ENCODE measurements at regions not wholly inside any gene's neighbourhood (a gene's known extent, or its start where the extent isn't known, plus 50 kb on each side); places are given as distances from the start of the nearest gene placed in this dataset.

GRCh38 chr13:31441800-31442510 is 242.2 kb downstream of the B3GLCT start:
- no peak for DNase-seq (ENCODE audit: low read depth)

DNA sequence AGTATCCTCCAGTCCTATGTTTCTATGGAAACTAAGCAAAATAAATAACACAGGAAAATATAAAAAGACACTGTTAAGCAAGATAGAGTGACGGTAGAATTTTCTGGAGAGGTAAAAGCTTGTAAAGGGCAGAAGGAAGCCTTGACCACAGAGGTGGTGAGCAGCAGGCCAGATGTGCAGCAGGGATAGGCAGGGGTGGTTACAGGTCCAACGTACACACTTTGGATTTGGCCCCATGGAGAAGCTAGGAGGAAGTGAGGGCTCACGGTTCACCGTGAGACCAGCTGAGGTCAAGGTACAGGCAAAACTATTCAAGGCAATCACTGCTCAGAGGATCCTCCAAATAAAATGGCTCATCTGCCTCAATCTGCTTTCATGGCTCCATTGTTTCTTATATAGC is 242.8 kb downstream of the B3GLCT start:
- no peak for DNase-seq (ENCODE audit: low read depth)

DNA sequence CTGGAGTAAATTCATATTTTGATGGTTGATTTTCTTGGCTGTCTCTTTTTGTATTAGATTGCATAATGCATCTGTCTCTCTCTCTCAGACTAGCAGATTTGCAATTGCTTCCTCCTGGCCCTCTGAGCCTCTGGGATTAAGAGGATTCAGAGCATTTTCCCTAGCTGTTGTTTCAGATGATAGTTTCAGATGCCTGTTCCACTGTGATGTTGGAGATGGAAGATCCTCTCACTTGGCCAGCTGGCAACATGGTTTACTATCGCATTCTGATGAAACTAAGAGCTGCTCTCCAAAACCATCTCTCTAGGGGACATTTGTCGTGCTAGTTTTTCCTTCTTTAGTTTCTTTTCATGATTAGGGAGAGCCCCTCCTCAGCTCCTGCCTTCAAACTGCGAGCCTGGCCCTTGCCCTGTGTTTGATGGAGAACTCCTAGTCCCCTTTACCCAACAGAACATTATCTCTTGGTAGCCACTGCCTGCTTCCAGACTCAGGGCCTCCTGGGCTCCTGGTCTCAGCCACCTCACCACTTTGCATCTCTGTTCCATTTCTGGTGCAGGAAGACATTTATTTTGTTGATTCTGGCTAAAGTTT is 244.6 kb downstream of the B3GLCT start:
- no peak for DNase-seq (ENCODE audit: low read depth)

DNA sequence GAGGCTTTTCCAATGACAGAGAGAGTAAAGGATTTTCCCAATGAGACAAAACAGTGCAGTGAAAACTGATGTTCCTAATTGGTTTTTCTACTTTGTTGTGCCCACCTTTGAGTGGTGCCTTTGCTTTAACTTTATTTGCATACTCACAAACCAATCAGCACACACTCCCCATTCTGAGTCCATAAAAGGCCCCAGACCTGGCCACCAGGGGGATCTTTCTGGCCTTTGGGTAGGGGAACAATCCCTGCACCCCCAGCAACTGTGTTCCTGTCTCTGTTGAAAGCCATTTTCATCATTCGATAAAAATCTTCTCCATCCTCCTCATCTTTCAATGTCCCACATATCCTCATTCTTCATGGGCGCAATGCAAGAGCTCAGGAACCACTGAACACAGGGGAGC is 252.8 kb downstream of the B3GLCT start:
- no peak for DNase-seq (ENCODE audit: low read depth)

- no peak for DNase-seq (ENCODE audit: low read depth)
Measured at GRCh38 chr13:31455581-31455980, 255.8 kb downstream of the B3GLCT start.

DNA sequence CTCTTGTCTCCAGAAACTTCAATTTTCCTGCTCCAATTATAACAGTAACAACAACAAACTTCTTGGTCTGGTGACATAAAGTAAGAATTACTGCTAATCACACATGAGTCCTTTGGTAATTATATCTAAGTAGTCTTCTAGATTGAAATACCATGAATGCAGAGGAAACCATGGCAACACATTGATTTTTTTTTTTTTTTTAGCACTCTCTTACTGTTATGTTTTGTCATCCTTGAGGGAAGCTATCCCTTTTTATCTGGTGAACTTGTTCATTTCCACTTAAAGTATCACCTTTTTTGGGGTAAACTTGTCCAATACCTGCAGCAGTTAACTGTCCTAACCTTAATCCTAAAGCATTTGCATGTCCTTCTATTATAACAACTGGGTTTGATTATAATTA is 256.3 kb downstream of the B3GLCT start:
- no peak for DNase-seq (ENCODE audit: low read depth)

- DNase-seq (ENCODE audit: low read depth): no peak
Measured at GRCh38 chr13:31460061-31460460, 260.3 kb downstream of the B3GLCT start.

DNA sequence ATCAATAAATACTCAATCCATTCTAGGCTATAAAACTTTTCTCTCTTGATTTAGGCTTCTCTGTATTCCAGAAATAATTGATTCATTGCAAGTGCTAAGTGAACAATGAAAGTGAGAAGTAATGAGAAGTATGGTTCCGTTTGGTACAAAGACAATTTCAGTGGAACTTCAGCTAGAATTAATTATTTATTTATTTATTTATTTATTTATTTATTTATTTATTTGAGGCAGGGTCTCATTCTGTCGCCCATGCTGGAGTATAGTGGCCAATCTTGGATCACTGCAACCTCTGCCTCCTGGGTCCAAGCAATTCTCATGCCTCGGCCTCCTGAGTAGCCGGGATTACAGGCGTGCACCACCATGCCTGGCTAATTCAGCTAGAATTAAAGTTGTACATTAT is 262.1 kb downstream of the B3GLCT start:
- DNase-seq (ENCODE audit: low read depth): no peak

- no peak for DNase-seq (ENCODE audit: low read depth)
Measured at GRCh38 chr13:31462766-31463165, 263.0 kb downstream of the B3GLCT start.

DNA sequence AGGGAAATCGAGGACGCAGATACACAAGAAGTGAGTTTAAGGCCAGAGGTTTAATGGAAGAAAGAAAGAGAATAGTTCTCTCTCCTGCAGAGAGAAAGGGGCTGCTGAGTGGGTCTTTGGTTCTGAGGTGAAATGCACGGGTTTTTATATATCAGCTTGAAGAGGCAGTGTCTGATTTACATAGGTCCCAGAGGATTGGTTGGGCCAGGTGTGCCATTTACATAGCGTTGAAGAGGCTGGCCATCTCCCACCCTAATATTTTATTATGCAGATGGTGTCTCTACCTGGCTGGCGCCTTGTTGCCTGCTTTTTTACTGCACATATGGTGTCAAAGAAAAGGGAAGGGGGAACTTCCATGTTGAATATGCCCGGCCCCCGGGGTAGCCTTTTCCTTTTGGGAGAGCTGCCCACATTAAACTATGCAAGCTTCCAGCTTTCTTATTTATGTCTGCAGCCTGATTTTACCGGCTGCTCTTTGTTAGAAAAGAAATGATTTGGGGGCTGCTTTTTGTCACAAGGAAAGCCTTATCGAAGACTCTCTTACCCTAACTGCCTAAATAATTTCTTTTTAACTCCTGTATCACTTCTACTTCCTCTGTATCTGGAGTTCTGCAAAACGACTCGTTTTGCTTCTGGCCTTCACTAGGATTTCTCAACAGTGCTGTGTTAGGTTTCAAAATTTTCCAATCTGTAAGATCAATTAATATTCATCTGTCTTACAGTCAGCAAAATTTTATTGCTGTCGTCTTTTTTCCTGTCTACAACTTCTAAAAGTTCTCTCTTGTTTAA is 268.5 kb downstream of the B3GLCT start:
- no peak for DNase-seq (ENCODE audit: low read depth)

- DNase-seq (ENCODE audit: low read depth): no peak
Measured at GRCh38 chr13:31469377-31469776, 269.6 kb downstream of the B3GLCT start.

DNA sequence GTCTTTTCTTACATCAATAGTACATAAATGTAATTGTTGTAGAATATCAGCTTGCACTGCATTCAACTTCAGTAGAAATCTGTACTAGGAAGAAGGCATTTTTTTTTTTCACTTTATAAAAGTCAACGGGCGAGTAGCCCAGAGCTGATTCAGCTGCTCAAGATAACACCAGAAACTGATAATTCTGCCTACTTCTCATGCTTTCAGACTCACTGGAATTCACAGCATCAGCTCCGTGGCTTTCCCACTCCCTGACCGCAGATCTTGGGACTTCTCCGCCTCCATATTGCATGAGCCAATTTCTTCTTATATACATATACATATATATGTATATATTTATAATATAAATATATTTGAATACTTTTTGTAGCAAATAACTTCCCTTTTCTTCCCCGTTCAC is 263.1 kb upstream of the RXFP2 start:
- peak; percentile 25 for DNase-seq (ENCODE audit: low read depth)

- DNase-seq (ENCODE audit: low read depth): peak; percentile 26
Measured at GRCh38 chr13:31476753-31477152, 262.6 kb upstream of the RXFP2 start.

DNA sequence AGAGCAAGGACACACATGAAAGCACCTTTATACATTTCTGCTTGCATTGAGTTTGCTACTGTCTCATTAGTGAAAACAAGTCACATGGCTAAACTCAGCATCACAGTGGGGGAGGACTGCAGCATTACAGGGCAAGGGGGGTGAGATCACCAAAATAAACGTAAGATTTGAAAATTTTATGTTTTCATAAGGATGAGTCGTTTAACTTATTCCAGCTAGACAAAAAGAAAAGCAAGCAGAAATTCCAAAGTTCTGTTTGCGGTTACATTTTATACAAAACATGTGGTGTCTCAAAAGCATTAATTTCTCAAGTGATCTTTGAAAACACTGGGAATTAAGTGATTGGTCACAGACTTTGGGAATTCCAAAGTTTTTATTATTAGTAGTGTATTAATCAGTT is 261.4 kb upstream of the RXFP2 start:
- DNase-seq (ENCODE audit: low read depth): no peak

GRCh38 chr13:31485183-31485582 is 254.1 kb upstream of the RXFP2 start:
- DNase-seq (ENCODE audit: low read depth): peak; percentile 60

- DNase-seq (ENCODE audit: low read depth): peak; percentile 36
Measured at GRCh38 chr13:31485651-31486051, 253.7 kb upstream of the RXFP2 start.

- DNase-seq (ENCODE audit: low read depth): no peak
Measured at GRCh38 chr13:31495336-31495735, 244.0 kb upstream of the RXFP2 start.

DNA sequence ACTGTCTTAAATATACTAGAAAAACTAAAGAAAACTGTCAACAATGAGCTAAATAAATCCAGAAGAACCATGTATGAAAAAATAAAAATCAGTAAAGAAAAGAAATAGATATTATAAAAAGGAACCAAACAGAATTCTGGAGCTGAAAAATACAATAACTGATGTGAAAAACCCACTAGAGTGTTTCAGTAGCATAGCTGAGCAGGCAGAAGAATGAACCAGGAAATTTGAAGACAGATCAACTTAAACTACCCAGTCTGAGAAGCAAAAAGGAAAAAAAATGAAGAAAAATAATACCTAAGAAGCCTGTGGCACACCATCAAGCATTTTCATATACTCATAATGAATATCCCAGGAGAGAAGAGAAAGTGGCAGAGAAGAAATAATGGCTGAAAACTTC is 240.1 kb upstream of the RXFP2 start:
- DNase-seq (ENCODE audit: low read depth): no peak

DNA sequence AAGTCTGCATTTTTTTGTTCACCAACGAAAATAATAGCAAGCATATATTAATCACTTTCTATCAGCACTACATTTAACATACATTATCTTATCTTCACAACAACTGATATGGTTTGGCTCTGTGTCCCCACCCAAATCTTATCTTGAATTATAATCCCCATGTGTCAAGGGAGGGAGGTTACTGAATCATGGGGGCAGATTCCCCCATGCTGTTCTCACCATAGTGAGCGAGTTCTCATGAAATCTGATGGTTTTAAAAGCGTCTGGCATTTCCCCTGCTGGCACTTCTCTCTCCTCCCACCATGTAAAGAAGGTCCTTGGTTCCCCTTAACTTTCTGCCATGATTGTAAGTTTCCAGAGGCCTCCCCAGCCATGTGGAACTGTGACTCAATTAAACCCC is 235.7 kb upstream of the RXFP2 start:
- DNase-seq (ENCODE audit: low read depth): no peak

- no peak for DNase-seq (ENCODE audit: low read depth)
Measured at GRCh38 chr13:31504918-31505317, 234.4 kb upstream of the RXFP2 start.

GRCh38 chr13:31512331-31512730 is 227.0 kb upstream of the RXFP2 start:
- DNase-seq (ENCODE audit: low read depth): no peak

DNA sequence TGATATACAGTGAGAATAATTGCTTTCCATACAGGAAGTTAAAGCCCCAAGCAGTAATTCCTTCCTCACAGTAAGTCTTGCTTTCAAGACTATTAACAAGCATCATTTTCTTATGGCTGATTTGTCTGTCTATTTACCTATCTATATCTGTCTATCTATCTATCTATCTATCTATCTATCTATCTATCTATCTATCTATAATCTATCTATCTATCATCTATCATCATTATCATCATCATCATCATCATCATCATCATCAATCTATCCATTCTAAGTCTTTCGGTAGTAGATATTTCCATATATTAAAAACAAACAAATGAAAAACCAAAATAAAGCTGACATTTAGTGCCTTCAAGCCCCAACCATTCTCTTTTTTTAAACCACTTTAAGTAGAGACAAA is 224.4 kb upstream of the RXFP2 start:
- no peak for DNase-seq (ENCODE audit: low read depth)

GRCh38 chr13:31515427-31515826 is 223.9 kb upstream of the RXFP2 start:
- no peak for DNase-seq (ENCODE audit: low read depth)

Data from ELR (cell line).